ENCODE measurements at regions not wholly inside any gene's neighbourhood (a gene's known extent, or its start where the extent isn't known, plus 50 kb on each side); places are given as distances from the start of the nearest gene placed in this dataset.

- DNase-seq = no peak
These were observed 321.5 kb downstream of the LRFN2 start for GRCh38 chr6:40265615-40266014.

- DNase-seq = no peak
These were observed 323.2 kb downstream of the LRFN2 start for GRCh38 chr6:40263970-40264369.

GRCh38 chr6:40262363-40262762 lies 324.8 kb downstream of the LRFN2 start:
- no peak for DNase-seq

- no peak for DNase-seq
These were observed 324.3 kb upstream of the MOCS1 start for GRCh38 chr6:40258531-40258930.

GRCh38 chr6:40256831-40257230 lies 322.6 kb upstream of the MOCS1 start:
- DNase-seq = no peak

GRCh38 chr6:40256224-40256623 lies 322.0 kb upstream of the MOCS1 start:
- no peak for DNase-seq

- DNase-seq = no peak
These were observed 319.2 kb upstream of the MOCS1 start for GRCh38 chr6:40253420-40253819.

- no peak for DNase-seq
These were observed 318.4 kb upstream of the MOCS1 start for GRCh38 chr6:40252531-40253258.

GRCh38 chr6:40251637-40252300 lies 317.5 kb upstream of the MOCS1 start:
- no peak for DNase-seq

GRCh38 chr6:40249935-40250334 lies 315.7 kb upstream of the MOCS1 start:
- no peak for DNase-seq

- no peak for DNase-seq
These were observed 313.4 kb upstream of the MOCS1 start for GRCh38 chr6:40247516-40248115.

- no peak for DNase-seq
These were observed 310.4 kb upstream of the MOCS1 start for GRCh38 chr6:40244699-40245098.

GRCh38 chr6:40232698-40233097 lies 298.4 kb upstream of the MOCS1 start:
- no peak for DNase-seq

GRCh38 chr6:40227735-40228134 lies 293.5 kb upstream of the MOCS1 start:
- no peak for DNase-seq

- no peak for DNase-seq
These were observed 288.1 kb upstream of the MOCS1 start for GRCh38 chr6:40222354-40222753.

- DNase-seq = no peak
These were observed 285.5 kb upstream of the MOCS1 start for GRCh38 chr6:40219799-40220198.

GRCh38 chr6:40210628-40211056 lies 276.4 kb upstream of the MOCS1 start:
- DNase-seq = no peak

GRCh38 chr6:40205801-40206200 lies 271.5 kb upstream of the MOCS1 start:
- DNase-seq = no peak

GRCh38 chr6:40205004-40205403 lies 270.7 kb upstream of the MOCS1 start:
- no peak for DNase-seq

GRCh38 chr6:40197371-40197770 lies 263.1 kb upstream of the MOCS1 start:
- DNase-seq = no peak

- no peak for DNase-seq
These were observed 261.9 kb upstream of the MOCS1 start for GRCh38 chr6:40196135-40196518.

- DNase-seq = no peak
These were observed 261.3 kb upstream of the MOCS1 start for GRCh38 chr6:40195428-40196134.

GRCh38 chr6:40194447-40195170 lies 260.3 kb upstream of the MOCS1 start:
- DNase-seq = no peak

Measured in MV-4-11 (cell line).